SKM-1 (cell line): ENCODE measurements at regions not wholly inside any gene's neighbourhood (a gene's known extent, or its start where the extent isn't known, plus 50 kb on each side); places are given as distances from the start of the nearest gene placed in this dataset.
"Not testable (repeated sequence)": the region's sequence is repeated elsewhere in the genome, so short reads cannot be mapped to it uniquely, and the experiment has no call there.

Experiments
- DNase-seq: peaks from one replicate; lab custom pipeline; 2025; ENCODE audit not compliant: unreplicated experiment; lab: John Stamatoyannopoulos, UW

GRCh38 chr2:194602750-194603149 is 1054.3 kb upstream of the SLC39A10 start:
- no peak for DNase-seq

GRCh38 chr2:194591192-194591591 is 1065.8 kb upstream of the SLC39A10 start:
- no peak for DNase-seq

- DNase-seq: no peak
Observed at GRCh38 chr2:194587739-194588270, 1069.2 kb upstream of the SLC39A10 start.

- no peak for DNase-seq
Observed at GRCh38 chr2:194567661-194568017, 1089.4 kb upstream of the SLC39A10 start.

- no peak for DNase-seq
Observed at GRCh38 chr2:194566907-194567660, 1089.9 kb upstream of the SLC39A10 start.

- DNase-seq: no peak
Observed at GRCh38 chr2:194564422-194564821, 1092.6 kb upstream of the SLC39A10 start.

GRCh38 chr2:194562329-194562728 is 1094.7 kb upstream of the SLC39A10 start:
- no peak for DNase-seq

GRCh38 chr2:194559964-194560363 is 1097.1 kb upstream of the SLC39A10 start:
- no peak for DNase-seq

GRCh38 chr2:194559523-194559922 is 1097.5 kb upstream of the SLC39A10 start:
- no peak for DNase-seq

- DNase-seq: no peak
Observed at GRCh38 chr2:194557993-194558392, 1099.0 kb upstream of the SLC39A10 start.

- no peak for DNase-seq
Observed at GRCh38 chr2:194556629-194557028, 1100.4 kb upstream of the SLC39A10 start.

- no peak for DNase-seq
Observed at GRCh38 chr2:194553980-194554379, 1103.0 kb upstream of the SLC39A10 start.

- DNase-seq: no peak
Observed at GRCh38 chr2:194550702-194551101, 1106.3 kb upstream of the SLC39A10 start.

GRCh38 chr2:194549387-194549786 is 1107.6 kb upstream of the SLC39A10 start:
- DNase-seq: no peak

GRCh38 chr2:194545978-194546377 is 1111.0 kb upstream of the SLC39A10 start:
- DNase-seq: no peak

GRCh38 chr2:194539425-194539824 is 1117.6 kb upstream of the SLC39A10 start:
- no peak for DNase-seq

- no peak for DNase-seq
Observed at GRCh38 chr2:194526121-194526520, 1130.9 kb upstream of the SLC39A10 start.

GRCh38 chr2:194514281-194514680 is 1142.7 kb upstream of the SLC39A10 start:
- no peak for DNase-seq

- not testable (repeated sequence) for DNase-seq
Observed at GRCh38 chr2:194511070-194511469, 1146.0 kb upstream of the SLC39A10 start.

- DNase-seq: not testable (repeated sequence)
Observed at GRCh38 chr2:194504876-194505275, 1152.2 kb upstream of the SLC39A10 start.

- no peak for DNase-seq
Observed at GRCh38 chr2:194495046-194495445, 1162.0 kb upstream of the SLC39A10 start.

- DNase-seq: no peak
Observed at GRCh38 chr2:194494401-194494800, 1162.6 kb upstream of the SLC39A10 start.
